H9 (cell line): ENCODE measurements at regions not wholly inside any gene's neighbourhood (a gene's known extent, or its start where the extent isn't known, plus 50 kb on each side); places are given as distances from the start of the nearest gene placed in this dataset.
A peak's percentile ranks its signal among the peaks of the same experiment; 100 is the strongest.

Source experiments
- DNase-seq: peaks from one replicate; pipeline ENCODE4 v3.0.0-alpha.2; 2017
- H2AFZ ChIP-seq: one replicate; pipeline ENCODE4 v1.6.1; 2013; ENCODE audit warnings: mild to moderate bottlenecking, low read length, control low read depth, moderate library complexity
- H2AK5ac ChIP-seq: 2 replicates; pipeline ENCODE4 v1.6.1; 2013; ENCODE audit warnings: low read length, control low read depth, mixed read lengths; ENCODE audit not compliant: insufficient read length
- H2BK120ac ChIP-seq: one replicate; pipeline ENCODE4 v1.6.1; 2013; ENCODE audit warnings: low read depth, mild to moderate bottlenecking, low read length, control low read depth, inconsistent platforms; ENCODE audit not compliant: poor library complexity, severe bottlenecking
- H2BK12ac ChIP-seq: 2 replicates; pipeline ENCODE4 v1.6.1; 2013; ENCODE audit warnings: low read length, control low read depth, mixed read lengths, low read depth; ENCODE audit not compliant: insufficient read length
- H2BK15ac ChIP-seq: 2 replicates; pipeline ENCODE4 v1.6.1; 2013; ENCODE audit warnings: low read depth, low read length, control low read depth
- H2BK20ac ChIP-seq: one replicate; pipeline ENCODE4 v1.6.1; 2013; ENCODE audit warnings: low read depth, mild to moderate bottlenecking, low read length, control low read depth, inconsistent platforms; ENCODE audit not compliant: poor library complexity, severe bottlenecking
- H2BK5ac ChIP-seq: 2 replicates; pipeline ENCODE4 v1.6.1; 2013; ENCODE audit warnings: low read length, control low read depth, mixed read lengths; ENCODE audit not compliant: insufficient read length
- H3K14ac ChIP-seq: 2 replicates; pipeline ENCODE4 v1.6.1; 2013; ENCODE audit warnings: low read length, control low read depth; ENCODE audit not compliant: insufficient read depth
- H3K18ac ChIP-seq: 2 replicates; pipeline ENCODE4 v1.6.1; 2013; ENCODE audit warnings: low read depth, mild to moderate bottlenecking, mixed read lengths, low read length, control low read depth; ENCODE audit not compliant: insufficient read length
- H3K23ac ChIP-seq: 2 replicates; pipeline ENCODE4 v1.6.1; 2013; ENCODE audit warnings: low read length, control low read depth, mixed read lengths, low read depth; ENCODE audit not compliant: insufficient read length
- H3K23me2 ChIP-seq: 2 replicates; pipeline ENCODE4 v1.6.1; 2013; ENCODE audit warnings: low read depth, mild to moderate bottlenecking, mixed read lengths, low read length, control low read depth; ENCODE audit not compliant: insufficient read length, poor library complexity, severe bottlenecking
- H3K27ac ChIP-seq: 2 replicates; pipeline ENCODE4 v1.5.1; 2013; ENCODE audit warnings: low read length, control low read depth, mixed read lengths, low read depth; ENCODE audit not compliant: insufficient read length
- H3K27me3 ChIP-seq: 2 replicates; pipeline ENCODE4 v1.6.1; 2013; ENCODE audit warnings: low read length, control low read depth, inconsistent platforms; ENCODE audit not compliant: insufficient read depth
- H3K4ac ChIP-seq: 2 replicates; pipeline ENCODE4 v1.6.1; 2013; ENCODE audit warnings: low read depth, mild to moderate bottlenecking, control low read depth, inconsistent platforms, low read length, moderate library complexity
- H3K4me1 ChIP-seq: 2 replicates; pipeline ENCODE4 v1.6.1; 2013; ENCODE audit warnings: low read length, control low read depth, inconsistent platforms; ENCODE audit not compliant: insufficient read depth
- H3K4me2 ChIP-seq: 2 replicates; pipeline ENCODE4 v1.6.1; 2013; ENCODE audit warnings: low read length, control low read depth, mixed read lengths; ENCODE audit not compliant: insufficient read length, insufficient read depth
- H3K56ac ChIP-seq: 2 replicates; pipeline ENCODE4 v1.6.1; 2013; ENCODE audit warnings: low read depth, mild to moderate bottlenecking, mixed read lengths, low read length, control low read depth; ENCODE audit not compliant: insufficient read length
- H3K79me1 ChIP-seq: 2 replicates; pipeline ENCODE4 v1.6.1; 2013; ENCODE audit warnings: low read depth, mild to moderate bottlenecking, moderate library complexity, low read length, control low read depth, inconsistent platforms; ENCODE audit not compliant: insufficient read depth, poor library complexity, severe bottlenecking
- H3K79me2 ChIP-seq: 2 replicates; pipeline ENCODE4 v1.6.1; 2013; ENCODE audit warnings: low read length, control low read depth, inconsistent platforms; ENCODE audit not compliant: insufficient read depth
- H3K9ac ChIP-seq: 2 replicates; pipeline ENCODE4 v1.6.1; 2013; ENCODE audit warnings: low read length, control low read depth, mixed read lengths; ENCODE audit not compliant: insufficient read length; ENCODE audit errors: extremely low read depth
- H3K9me3 ChIP-seq: one replicate; pipeline ENCODE4 v1.6.1; 2013; ENCODE audit warnings: low read depth, low read length, inconsistent platforms; ENCODE audit not compliant: control insufficient read depth
- H3T11ph ChIP-seq: one replicate; pipeline ENCODE4 v1.6.1; 2013; ENCODE audit warnings: mild to moderate bottlenecking, low read length, control low read depth, inconsistent platforms
- H4K20me1 ChIP-seq: one replicate; pipeline ENCODE4 v1.6.1; 2013; ENCODE audit not compliant: control insufficient read depth, insufficient read length, insufficient read depth
- H4K5ac ChIP-seq: 2 replicates; pipeline ENCODE4 v1.6.1; 2013; ENCODE audit warnings: low read depth, mild to moderate bottlenecking, mixed read lengths, low read length, control low read depth; ENCODE audit not compliant: insufficient read length
- H4K8ac ChIP-seq: replicated peaks from 2 replicates; pipeline ENCODE4 v1.6.1; 2013; ENCODE audit warnings: low read length, control low read depth, mixed read lengths, low read depth; ENCODE audit not compliant: insufficient read length
- H4K91ac ChIP-seq: 2 replicates; pipeline ENCODE4 v1.6.1; 2013; ENCODE audit warnings: low read depth, mild to moderate bottlenecking, moderate library complexity, mixed read lengths, low read length, control low read depth; ENCODE audit not compliant: insufficient read length
- H3K27ac Mint-ChIP-seq, 3 experiments: 2 replicates in 2 of 3; 3 replicates in 1 of 3; pipeline ENCODE4 v1.8.0; 2020 to 2021; ENCODE audit warnings: mixed read lengths in 3 of 3, mild to moderate bottlenecking in 1 of 3, moderate library complexity in 1 of 3
- H3K27me3 Mint-ChIP-seq: 2 replicates; pipeline ENCODE4 v1.8.0; 2021; ENCODE audit warnings: low read depth, mild to moderate bottlenecking, moderate library complexity, mixed read lengths
- H3K36me3 Mint-ChIP-seq, 3 experiments: 2 replicates in 2 of 3; 3 replicates in 1 of 3; pipeline ENCODE4 v1.8.0; 2020 to 2021; ENCODE audit warnings: low read depth in 3 of 3, mixed read lengths in 3 of 3; ENCODE audit not compliant: insufficient read depth in 1 of 3
- H3K4me1 Mint-ChIP-seq, 2 experiments: 2 replicates each; pipeline ENCODE4 v1.8.0; 2020; ENCODE audit warnings: mixed read lengths in 2 of 2
- H3K4me3 Mint-ChIP-seq, 2 experiments: 2 replicates in 1 of 2; 3 replicates in 1 of 2; pipeline ENCODE4 v1.8.0; 2020 to 2021; ENCODE audit warnings: mild to moderate bottlenecking in 2 of 2, mixed read lengths in 2 of 2, moderate library complexity in 1 of 2
- H3K9me3 Mint-ChIP-seq, 2 experiments: 2 replicates in 1 of 2; 3 replicates in 1 of 2; pipeline ENCODE4 v1.8.0; 2020; ENCODE audit warnings: mild to moderate bottlenecking in 2 of 2, mixed read lengths in 2 of 2, moderate library complexity in 1 of 2
- CTCF ChIP-seq: fragments of 200-600 bp; sonication (generic); conservative IDR thresholded peaks from 3 replicates; pipeline ENCODE4 v1.8.0; 2021; ENCODE audit warnings: antibody characterized with exemption, mild to moderate bottlenecking
- WGBS: extraction: QIAGEN DNeasy Blood & Tissue Kit; methylation state at CpG from one replicate; pipeline ENCODE4 v1.1.7; 2013; ENCODE audit warnings: missing lambda C conversion rate, low lambda C conversion rate, mixed read lengths; ENCODE audit not compliant: insufficient read length; ENCODE audit errors: extremely low coverage; 5-methylcytosine and 5-hydroxymethylcytosine counted together

GRCh38 chr5:82721087-82721410, 356.1 kb downstream of the TMEM167A start:
- Histone ChIP-seq H4K8ac (no peak overlapping the region), H3T11ph (no peak overlapping the region), H3K56ac (no peak overlapping the region), H3K79me2 (no peaks in the 10 kb centered on the region), H2AFZ (no peak overlapping the region), H3K23ac (no peak overlapping the region), H3K4me1 (peaks cover 3% of the 10 kb centered on the region; the same call in 1 of the 2 replicates), H2BK12ac (no peak overlapping the region), H2BK120ac (no peak overlapping the region), H2BK5ac (no peak overlapping the region), H3K9ac (no peak overlapping the region), H3K18ac (no peak overlapping the region), H3K27ac (no peak overlapping the region), H2AK5ac (no peak overlapping the region), H4K5ac (no peak overlapping the region), H3K4ac (no peak overlapping the region), H4K20me1 (no peaks in the 10 kb centered on the region), H3K27me3 (no peaks in the 10 kb centered on the region; the same call in 1 of the 2 replicates), H3K79me1 (no peaks in the 10 kb centered on the region), H3K9me3 (no peaks in the 10 kb centered on the region), H4K91ac (no peak overlapping the region), H3K14ac (no peak overlapping the region), H3K23me2 (no peaks in the 10 kb centered on the region), H3K4me2 (no peak overlapping the region), H2BK20ac (no peak overlapping the region), H2BK15ac (no peak overlapping the region)
- Mint-ChIP-seq H3K9me3 (peaks cover 0 to 3% of the 10 kb centered on the region in 2 experiments; a peak in 3 of 5 replicates), H3K4me3 (no peak overlapping the region), H3K27me3 (no peaks in the 10 kb centered on the region), H3K36me3 (peaks cover 0 to 2% (median 0%) of the 10 kb centered on the region in 3 experiments; a peak in 1 of 7 replicates), H3K27ac (peak overlapping the region in 1 of 3 experiments; percentile 30; a peak in 1 of 7 replicates), H3K4me1 (peaks cover 8 to 13% of the 10 kb centered on the region in 2 experiments)
- no peak for DNase-seq
- no CpG with 5 or more reads among the region's 1 CpG for WGBS
- TF ChIP-seq CTCF = no peak
